Suprapubic skin (tissue), 4 donors: ENCODE measurements at regions not wholly inside any gene's neighbourhood (a gene's known extent, or its start where the extent isn't known, plus 50 kb on each side); places are given as distances from the start of the nearest gene placed in this dataset.

Experiments used
- CTCF ChIP-seq, 2 donors: fragments of 200-600 bp in 1 of 2; fragments of 450-650 bp in 1 of 2; sonication (generic) in 1 of 2; IDR thresholded peaks; one replicate each; pipeline ENCODE4 v1.5.1; 2016 to 2019; ENCODE audit warnings: antibody characterized with exemption in 2 of 2, mild to moderate bottlenecking in 1 of 2, moderate library complexity in 1 of 2
- EP300 ChIP-seq: sonication (generic); formaldehyde crosslinking; IDR thresholded peaks from one replicate; pipeline ENCODE4 v1.6.1; 2017; ENCODE audit warnings: antibody characterized with exemption
- POLR2A ChIP-seq, 2 donors: fragments of 450-650 bp; IDR thresholded peaks; one replicate each; pipeline ENCODE4 v1.6.1; 2017; ENCODE audit warnings: antibody characterized with exemption in 2 of 2, mild to moderate bottlenecking in 2 of 2, moderate library complexity in 2 of 2
- POLR2AphosphoS5 ChIP-seq, 3 donors: sonication (generic); formaldehyde crosslinking; IDR thresholded peaks; one replicate each; pipeline ENCODE4 v1.6.1; 2017; ENCODE audit warnings: antibody characterized with exemption in 3 of 3

- TF ChIP-seq POLR2A (IDR thresholded peaks at IDR 0.05) (no peak), CTCF (IDR thresholded peaks at IDR 0.05) (no peak), POLR2AphosphoS5 (IDR thresholded peaks at IDR 0.05) (no peak), EP300 (no peak)
These were observed 55.4 kb upstream of the EYA4 start for GRCh38 chr6:133185731-133186130.
